IMR-90 (cell line): ENCODE measurements at regions not wholly inside any gene's neighbourhood (a gene's known extent, or its start where the extent isn't known, plus 50 kb on each side); places are given as distances from the start of the nearest gene placed in this dataset.
"Not testable (repeated sequence)": the region's sequence is repeated elsewhere in the genome, so short reads cannot be mapped to it uniquely, and the experiment has no call there.

ENCODE experiments used
- ATAC-seq: fragments of 200-7000 bp; cut with Tn5 transposase; 2 replicates; pipeline ENCODE4 v1.9.1; 2020; ENCODE audit warnings: low read depth, mild to moderate bottlenecking, moderate library complexity
- BruUV-seq: library from RNA; stranded (reverse); fragments of 400-500 nt; replicated peaks from 2 replicates; lab custom pipeline; 2021; lab: Mats Ljungman, UMichigan
- CTCF ChIA-PET: fragments of 300-600 bp; formaldehyde crosslinking; extraction: SDS; loops from one replicate; lab custom pipeline; 2021; ENCODE audit warnings: antibody characterized with exemption; lab: Yijun Ruan, JAX
- POLR2A ChIA-PET: fragments of 300-600 bp; sonication (Branson Sonifier 250); formaldehyde crosslinking; loops from one replicate; lab custom pipeline; 2022; ENCODE audit warnings: antibody characterized with exemption; ENCODE audit not compliant: unreplicated experiment; lab: Charles Lee
- DNase-seq: peaks from one replicate; pipeline ENCODE4 v3.0.0; 2013
- H2AFZ ChIP-seq: replicated peaks from 2 replicates; pipeline ENCODE3; 2013; ENCODE audit warnings: low read length, mild to moderate bottlenecking; ENCODE audit not compliant: poor library complexity
- H2AK5ac ChIP-seq: 2 replicates; pipeline ENCODE4 v1.6.1; 2013; ENCODE audit warnings: low read depth, low read length, inconsistent platforms
- H2AK9ac ChIP-seq: replicated peaks from 2 replicates; pipeline ENCODE3; 2013; ENCODE audit warnings: mild to moderate bottlenecking, low read depth, low read length, moderate library complexity; ENCODE audit not compliant: poor library complexity
- H2BK120ac ChIP-seq: 2 replicates; pipeline ENCODE4 v1.6.1; 2013; ENCODE audit warnings: low read depth, low read length, inconsistent platforms
- H2BK15ac ChIP-seq: 3 replicates; pipeline ENCODE4 v1.6.1; 2013; ENCODE audit warnings: low read depth, low read length, inconsistent platforms
- H2BK20ac ChIP-seq: 2 replicates; pipeline ENCODE4 v1.6.1; 2013; ENCODE audit warnings: low read depth, mild to moderate bottlenecking, inconsistent platforms, low read length, moderate library complexity
- H2BK5ac ChIP-seq: 2 replicates; pipeline ENCODE4 v1.6.1; 2013; ENCODE audit warnings: mild to moderate bottlenecking, low read depth, low read length, inconsistent platforms; ENCODE audit not compliant: poor library complexity, severe bottlenecking
- H3K14ac ChIP-seq: replicated peaks from 2 replicates; pipeline ENCODE4 v1.6.1; 2013; ENCODE audit warnings: low read depth, low read length, inconsistent platforms
- H3K18ac ChIP-seq: 2 replicates; pipeline ENCODE4 v1.6.1; 2013; ENCODE audit warnings: low read depth, low read length, control low read depth
- H3K23ac ChIP-seq: 2 replicates; pipeline ENCODE4 v1.6.1; 2013; ENCODE audit warnings: low read depth, low read length, inconsistent platforms
- H3K27ac ChIP-seq: 2 replicates; pipeline ENCODE4 v1.5.1; 2013; ENCODE audit warnings: mild to moderate bottlenecking, control low read depth, low read length; ENCODE audit not compliant: insufficient read depth
- H3K27me3 ChIP-seq: 2 replicates; pipeline ENCODE4 v1.6.1; 2013; ENCODE audit warnings: low read length; ENCODE audit not compliant: control insufficient read depth, insufficient read depth
- H3K36me3 ChIP-seq: 2 replicates; pipeline ENCODE4 v1.6.1; 2013; ENCODE audit warnings: low read length, mixed read lengths; ENCODE audit not compliant: control insufficient read depth, insufficient read depth
- H3K4ac ChIP-seq: 2 replicates; pipeline ENCODE4 v1.6.1; 2013; ENCODE audit warnings: low read depth, low read length, inconsistent platforms
- H3K4me1 ChIP-seq: 2 replicates; pipeline ENCODE4 v1.6.1; 2013; ENCODE audit warnings: low read length, mixed read lengths; ENCODE audit not compliant: control insufficient read depth, insufficient read depth
- H3K4me2 ChIP-seq: 2 replicates; pipeline ENCODE4 v1.6.1; 2013; ENCODE audit warnings: low read depth, mild to moderate bottlenecking, control low read depth, low read length, moderate library complexity
- H3K4me3 ChIP-seq: 2 replicates; pipeline ENCODE4 v1.5.1; 2013; ENCODE audit warnings: low read depth, mild to moderate bottlenecking, control low read depth, low read length, moderate library complexity; ENCODE audit not compliant: insufficient read depth
- H3K56ac ChIP-seq: 2 replicates; pipeline ENCODE4 v1.6.1; 2013; ENCODE audit warnings: low read length, inconsistent platforms; ENCODE audit not compliant: insufficient read depth; ENCODE audit errors: extremely low read depth
- H3K79me1 ChIP-seq, 2 experiments: 2 replicates each; pipeline ENCODE4 v1.6.1; 2013; ENCODE audit warnings: low read length in 2 of 2, inconsistent platforms in 1 of 2, low read depth in 1 of 2
- H3K9ac ChIP-seq: 2 replicates; pipeline ENCODE4 v1.6.1; 2013; ENCODE audit warnings: low read depth, low read length, control low read depth
- H3K9me1 ChIP-seq: 2 replicates; pipeline ENCODE4 v1.6.1; 2013; ENCODE audit warnings: low read length, inconsistent platforms; ENCODE audit not compliant: insufficient read depth
- H3K9me3 ChIP-seq: 2 replicates; pipeline ENCODE4 v1.6.1; 2013; ENCODE audit warnings: low read length; ENCODE audit not compliant: control insufficient read depth, insufficient read depth
- H4K20me1 ChIP-seq: 2 replicates; pipeline ENCODE4 v1.6.1; 2013; ENCODE audit warnings: low read length, inconsistent platforms; ENCODE audit not compliant: insufficient read depth
- H4K5ac ChIP-seq: 2 replicates; pipeline ENCODE4 v1.6.1; 2013; ENCODE audit warnings: mild to moderate bottlenecking, low read depth, low read length, control low read depth
- H4K8ac ChIP-seq, 2 experiments: 2 replicates each; pipeline ENCODE4 v1.6.1; 2013; ENCODE audit warnings: low read depth in 2 of 2, low read length in 2 of 2, control low read depth in 1 of 2, inconsistent platforms in 1 of 2
- H4K91ac ChIP-seq: 2 replicates; pipeline ENCODE4 v1.6.1; 2013; ENCODE audit warnings: low read depth, low read length, inconsistent platforms; ENCODE audit not compliant: insufficient read depth
- WGBS, 2 experiments: methylation state at CpG; one replicate each; pipeline versions ENCODE4 v1.1.5 to v1.1.7; 2013; ENCODE audit warnings: missing lambda C conversion rate in 2 of 2; ENCODE audit not compliant: insufficient read length in 1 of 2; ENCODE audit errors: extremely low coverage in 2 of 2; 5-methylcytosine and 5-hydroxymethylcytosine counted together
- dilution Hi-C: fragments of 300-500 bp; cut with HindIII; formaldehyde crosslinking; loops from one replicate; pipeline ENCODE4 v1.14.3; 2018; ENCODE audit warnings: low sequenced_read_pairs; ENCODE audit not compliant: unreplicated experiment
- in situ Hi-C: fragments of 300-500 bp; cut with MboI; formaldehyde crosslinking; loops from 3 replicates; pipeline ENCODE4 v1.14.3; 2019; ENCODE audit warnings: low sequenced_read_pairs, inconsistent platforms, mixed read lengths
- intact Hi-C: fragments of 100-400 bp; cut with micrococcal nuclease; formaldehyde crosslinking; loops from 2 replicates; pipeline ENCODE4 v1.10.0; 2022

DNA sequence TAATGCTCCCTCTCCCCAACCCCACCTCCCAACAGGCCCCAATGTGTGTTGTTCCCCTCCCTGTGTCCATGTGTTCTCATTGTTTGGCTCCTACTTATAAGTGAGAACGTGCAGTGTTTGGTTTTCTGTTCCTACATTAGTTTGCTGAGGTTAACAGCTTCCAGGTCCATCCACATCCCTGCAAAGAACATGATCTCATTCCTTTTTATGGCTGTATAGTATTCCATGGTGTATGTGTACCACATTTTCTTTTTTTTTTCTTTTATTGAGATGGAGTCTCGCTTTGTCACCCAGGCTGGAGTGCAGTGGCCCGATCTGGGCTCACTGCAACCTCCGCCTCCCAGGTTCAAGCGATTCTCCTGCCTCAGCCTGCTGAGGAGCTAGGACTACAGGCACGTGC lies 86.8 kb downstream of the RAP2B start:
- H3K9me1 ChIP-seq, H3K9me3 ChIP-seq, H3K4ac ChIP-seq, ATAC-seq, H3K9ac ChIP-seq, H2BK20ac ChIP-seq, DNase-seq, H3K14ac ChIP-seq, in situ Hi-C loops, H4K91ac ChIP-seq, H4K20me1 ChIP-seq, H3K79me1 ChIP-seq, H3K27me3 ChIP-seq, POLR2A ChIA-PET, H2BK120ac ChIP-seq, H3K4me1 ChIP-seq, dilution Hi-C loops, H3K18ac ChIP-seq, H2BK5ac ChIP-seq, BruUV-seq, H3K56ac ChIP-seq, H3K23ac ChIP-seq, H2AFZ ChIP-seq, H4K5ac ChIP-seq, H2AK9ac ChIP-seq, H2BK15ac ChIP-seq, CTCF ChIA-PET, H3K36me3 ChIP-seq, H3K4me3 ChIP-seq, H3K4me2 ChIP-seq, H3K27ac ChIP-seq: not testable (repeated sequence)
- Histone ChIP-seq H2AK5ac (0 out of 2 replicates have a peak overlapping the region, but pooled peaks have one; percentile 6), H4K8ac (0 out of 4 replicates have a peak overlapping the region, but pooled peaks of 1 of the 2 experiments have one; percentile 10)
- intact Hi-C loops, result loop anchor here (5.0 kb wide), 2 partner anchors 33 to 207 kb away; no protein-coding TSS in a partner anchor
- WGBS, 2 experiments, result no CpG with 5 or more reads among the region's 6 CpGs
